HEK293 (cell line): ENCODE measurements at regions not wholly inside any gene's neighbourhood (a gene's known extent, or its start where the extent isn't known, plus 50 kb on each side); places are given as distances from the start of the nearest gene placed in this dataset.

Experiments used
- ZBTB20 ChIP-seq: fragments of 450-650 bp; formaldehyde crosslinking; IDR thresholded peaks from 2 replicates; pipeline ENCODE4 v1.5.1; 2016; ENCODE audit warnings: missing biosample characterization, missing genetic modification characterization
- ZFP69B ChIP-seq: fragments of 450-650 bp; formaldehyde crosslinking; IDR thresholded peaks from 2 replicates; pipeline ENCODE4 v1.5.1; 2016; ENCODE audit warnings: missing biosample characterization, missing genetic modification characterization
- ZNF138 ChIP-seq: fragments of 450-650 bp; formaldehyde crosslinking; IDR thresholded peaks from 2 replicates; pipeline ENCODE4 v1.5.1; 2016; ENCODE audit warnings: missing biosample characterization, missing genetic modification characterization, borderline replicate concordance
- ZNF292 ChIP-seq: fragments of 450-650 bp; formaldehyde crosslinking; IDR thresholded peaks from 2 replicates; pipeline ENCODE4 v1.5.1; 2016; ENCODE audit warnings: low read depth, missing biosample characterization, missing genetic modification characterization, borderline replicate concordance
- TF ChIP-seq, protein P1 (sequence below): fragments of 450-650 bp; formaldehyde crosslinking; IDR thresholded peaks from 2 replicates; pipeline ENCODE4 v1.5.1; 2017; ENCODE audit warnings: missing biosample characterization, missing genetic modification characterization

DNA sequence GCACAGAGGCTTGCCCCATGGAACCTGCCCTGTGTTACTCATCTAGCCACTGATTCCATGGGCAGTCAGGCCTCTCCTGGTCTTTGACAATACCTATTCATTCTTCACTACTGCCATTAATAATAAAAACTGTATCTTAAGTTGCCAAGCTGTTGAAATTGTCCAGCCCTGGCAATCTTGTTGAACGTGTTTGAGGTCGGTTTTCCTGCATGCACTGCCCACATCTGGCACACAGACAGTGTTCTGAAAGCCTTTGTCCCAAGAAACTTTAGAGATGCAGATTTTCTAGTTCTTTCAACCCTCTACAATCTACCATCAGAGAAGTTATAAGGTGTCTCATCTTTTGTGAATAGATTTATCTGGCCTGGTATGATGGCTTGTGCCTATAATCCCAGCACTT is 567.2 kb upstream of the NECTIN3 start:
- TF ChIP-seq ZNF138 (tag by site-specific recombination) (no peak), ZFP69B (tag by site-specific recombination) (no peak), ZBTB20 (tag by site-specific recombination) (no peak), ZNF292 (tag by site-specific recombination) (no peak)
- TF ChIP-seq, protein P1, sequence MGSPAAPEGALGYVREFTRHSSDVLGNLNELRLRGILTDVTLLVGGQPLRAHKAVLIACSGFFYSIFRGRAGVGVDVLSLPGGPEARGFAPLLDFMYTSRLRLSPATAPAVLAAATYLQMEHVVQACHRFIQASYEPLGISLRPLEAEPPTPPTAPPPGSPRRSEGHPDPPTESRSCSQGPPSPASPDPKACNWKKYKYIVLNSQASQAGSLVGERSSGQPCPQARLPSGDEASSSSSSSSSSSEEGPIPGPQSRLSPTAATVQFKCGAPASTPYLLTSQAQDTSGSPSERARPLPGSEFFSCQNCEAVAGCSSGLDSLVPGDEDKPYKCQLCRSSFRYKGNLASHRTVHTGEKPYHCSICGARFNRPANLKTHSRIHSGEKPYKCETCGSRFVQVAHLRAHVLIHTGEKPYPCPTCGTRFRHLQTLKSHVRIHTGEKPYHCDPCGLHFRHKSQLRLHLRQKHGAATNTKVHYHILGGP: no peak
